SU-DHL-6 (cell line): ENCODE measurements at regions not wholly inside any gene's neighbourhood (a gene's known extent, or its start where the extent isn't known, plus 50 kb on each side); places are given as distances from the start of the nearest gene placed in this dataset.

Experiments
- H2AFZ ChIP-seq: fragments of 200-600 bp; sonication (generic); 2 replicates; pipeline ENCODE4 v1.6.1; 2014; ENCODE audit warnings: low read depth, mild to moderate bottlenecking, moderate library complexity, mixed read lengths, antibody characterized with exemption, low read length; ENCODE audit not compliant: severe bottlenecking
- H3F3A ChIP-seq: fragments of 200-600 bp; shearing (Covaris generic); 2 replicates; pipeline ENCODE4 v1.6.0; 2016; ENCODE audit warnings: antibody characterized with exemption, mild to moderate bottlenecking; ENCODE audit not compliant: insufficient read depth
- H3K27ac ChIP-seq: fragments of 200-600 bp; sonication (generic); 2 replicates; pipeline ENCODE4 v1.5.1; 2016; ENCODE audit warnings: low read depth, mild to moderate bottlenecking, low read length, moderate library complexity, mixed read lengths
- H3K27me3 ChIP-seq: fragments of 200-600 bp; sonication (generic), shearing (Covaris generic); 2 replicates; pipeline ENCODE4 v1.6.0; 2014; ENCODE audit warnings: mild to moderate bottlenecking, low read length
- H3K36me3 ChIP-seq: fragments of 200-600 bp; sonication (generic); 2 replicates; pipeline ENCODE4 v1.6.1; 2014; ENCODE audit warnings: mild to moderate bottlenecking, low read length, mixed read lengths
- H3K4me2 ChIP-seq: fragments of 300-600, 200-600 bp; shearing (Covaris generic), sonication (generic); 2 replicates; pipeline ENCODE4 v1.6.0; 2014; ENCODE audit warnings: low read length, low read depth, mild to moderate bottlenecking; ENCODE audit not compliant: poor library complexity, severe bottlenecking
- H3K4me3 ChIP-seq: fragments of 200-600 bp; sonication (generic); 2 replicates; pipeline ENCODE4 v1.5.1; 2014; ENCODE audit warnings: antibody characterized with exemption, low read length, mild to moderate bottlenecking, mixed read lengths; ENCODE audit not compliant: insufficient read depth, poor library complexity, severe bottlenecking
- H3K79me2 ChIP-seq: fragments of 200-600 bp; sonication (generic); 2 replicates; pipeline ENCODE4 v1.6.1; 2014; ENCODE audit warnings: mild to moderate bottlenecking, low read length, moderate library complexity; ENCODE audit not compliant: insufficient read depth
- H3K9ac ChIP-seq: fragments of 200-600 bp; sonication (generic); 2 replicates; pipeline ENCODE4 v1.7.0; 2014; ENCODE audit warnings: mild to moderate bottlenecking, low read length
- H3K9me2 ChIP-seq: fragments of 200-600 bp; sonication (generic); replicated peaks from 2 replicates; pipeline ENCODE4 v1.6.1; 2014; ENCODE audit warnings: low read length; ENCODE audit not compliant: insufficient read depth
- H3K9me3 ChIP-seq: fragments of 200-600 bp; sonication (generic); 2 replicates; pipeline ENCODE4 v1.6.1; 2014; ENCODE audit warnings: low read length, mixed read lengths; ENCODE audit not compliant: insufficient read depth
- H4K20me1 ChIP-seq: fragments of 200-600 bp; sonication (generic); 2 replicates; pipeline ENCODE4 v1.6.1; 2014; ENCODE audit warnings: low read depth, mild to moderate bottlenecking, antibody characterized with exemption, low read length, moderate library complexity, mixed read lengths
- CTCF ChIP-seq: fragments of 200-600 bp; sonication (generic); IDR thresholded peaks from one replicate; pipeline ENCODE4 v1.5.1; 2017; ENCODE audit warnings: antibody characterized with exemption, mild to moderate bottlenecking, low read length, moderate library complexity; ENCODE audit not compliant: insufficient read depth, poor library complexity, severe bottlenecking
- EZH2phosphoT487 ChIP-seq: fragments of 200-600 bp; sonication (generic), shearing (Covaris generic); conservative IDR thresholded peaks from 2 replicates; pipeline ENCODE4 v1.6.1; 2018; ENCODE audit warnings: mild to moderate bottlenecking, antibody characterized with exemption, low read length, moderate library complexity, mixed read lengths

GRCh38 chr11:15607361-15608036, 492.8 kb downstream of the INSC start:
- H3K9me3 ChIP-seq, result no peaks in the 10 kb centered on the region

GRCh38 chr11:15609445-15609844, 494.7 kb downstream of the INSC start:
- no peaks in the 10 kb centered on the region for H3F3A ChIP-seq
- H3K9me2 ChIP-seq, result no peaks in the 10 kb centered on the region
- no peaks in the 10 kb centered on the region for H3K9me3 ChIP-seq
- no peak overlapping the region for H3K4me3 ChIP-seq
- no peaks in the 10 kb centered on the region for H3K27me3 ChIP-seq
- H3K36me3 ChIP-seq, result no peaks in the 10 kb centered on the region
- H3K4me2 ChIP-seq, result no peak overlapping the region
- TF ChIP-seq EZH2phosphoT487, result no peak
- TF ChIP-seq CTCF, result no peak
- H3K27ac ChIP-seq, result no peak overlapping the region
- H3K9ac ChIP-seq, result no peak overlapping the region
- H4K20me1 ChIP-seq, result no peaks in the 10 kb centered on the region
- no peak overlapping the region for H2AFZ ChIP-seq
- H3K79me2 ChIP-seq, result no peaks in the 10 kb centered on the region

More at GRCh38 chr11:15607361-15608036, 492.8 kb downstream of the INSC start:
- H3F3A ChIP-seq, result no peaks in the 10 kb centered on the region
- H3K4me2 ChIP-seq, result no peak overlapping the region
- no peaks in the 10 kb centered on the region for H3K36me3 ChIP-seq
- H2AFZ ChIP-seq, result no peak overlapping the region
- H3K27me3 ChIP-seq, result no peaks in the 10 kb centered on the region
- H3K79me2 ChIP-seq, result no peaks in the 10 kb centered on the region
- H3K9ac ChIP-seq, result no peak overlapping the region
- H4K20me1 ChIP-seq, result no peaks in the 10 kb centered on the region
- no peak overlapping the region for H3K27ac ChIP-seq
- H3K9me2 ChIP-seq, result no peaks in the 10 kb centered on the region
- no peak overlapping the region for H3K4me3 ChIP-seq
- no peak for TF ChIP-seq EZH2phosphoT487

- no peak overlapping the region for H3K4me2 ChIP-seq
- no peak overlapping the region for H3K9ac ChIP-seq
- no peak overlapping the region for H2AFZ ChIP-seq
- H3F3A ChIP-seq, result no peaks in the 10 kb centered on the region
- no peaks in the 10 kb centered on the region for H4K20me1 ChIP-seq
- TF ChIP-seq CTCF (no peak), EZH2phosphoT487 (no peak)
- no peaks in the 10 kb centered on the region for H3K9me2 ChIP-seq
- H3K36me3 ChIP-seq, result no peaks in the 10 kb centered on the region
- H3K27me3 ChIP-seq, result no peaks in the 10 kb centered on the region
- no peaks in the 10 kb centered on the region for H3K9me3 ChIP-seq
- H3K27ac ChIP-seq, result no peak overlapping the region
- H3K79me2 ChIP-seq, result no peaks in the 10 kb centered on the region
- no peak overlapping the region for H3K4me3 ChIP-seq
Observed at GRCh38 chr11:15610881-15611280, 496.2 kb downstream of the INSC start.

- H3K36me3 ChIP-seq, result no peaks in the 10 kb centered on the region
- TF ChIP-seq CTCF (no peak), EZH2phosphoT487 (no peak)
- H3K4me2 ChIP-seq, result no peak overlapping the region
- no peaks in the 10 kb centered on the region for H3F3A ChIP-seq
- no peaks in the 10 kb centered on the region for H3K79me2 ChIP-seq
- H3K27me3 ChIP-seq, result no peaks in the 10 kb centered on the region
- H3K4me3 ChIP-seq, result no peak overlapping the region
- no peaks in the 10 kb centered on the region for H3K9me2 ChIP-seq
- no peaks in the 10 kb centered on the region for H3K9me3 ChIP-seq
- no peaks in the 10 kb centered on the region for H4K20me1 ChIP-seq
- no peak overlapping the region for H3K27ac ChIP-seq
- no peak overlapping the region for H3K9ac ChIP-seq
- no peak overlapping the region for H2AFZ ChIP-seq
Observed at GRCh38 chr11:15613251-15613650, 498.5 kb downstream of the INSC start.
